Posterior vena cava (tissue), 2 donors: ENCODE measurements at regions not wholly inside any gene's neighbourhood (a gene's known extent, or its start where the extent isn't known, plus 50 kb on each side); places are given as distances from the start of the nearest gene placed in this dataset.

Source experiments
- DNase-seq: peaks from one replicate; pipeline ENCODE4 v3.0.0-alpha.2; 2020; ENCODE audit warnings: low spot score
- intact Hi-C, 2 donors: fragments of 100-400 bp; cut with DNase I; formaldehyde crosslinking; loops; one replicate each; pipeline versions ENCODE4 v1.14.1 to v1.14.2; 2022 to 2023
- donor health status: DM: yes; HTN: yes; CAD: no.
- donor health status: DM: yes; HTN: yes; CAD: no.

GRCh38 chr18:43622024-43622423 is 344.7 kb upstream of the SYT4 start:
- intact Hi-C loops: no loop called here
- no peak for DNase-seq

GRCh38 chr18:43625582-43625981 is 348.3 kb upstream of the SYT4 start:
- intact Hi-C loops: no loop called here
- no peak for DNase-seq

- intact Hi-C loops: no loop called here
Observed at GRCh38 chr18:43627848-43628530, 350.7 kb upstream of the SYT4 start.

GRCh38 chr18:43634994-43635393 is 357.7 kb upstream of the SYT4 start:
- intact Hi-C loops: no loop called here
- no peak for DNase-seq

More at GRCh38 chr18:43627848-43628530, 350.7 kb upstream of the SYT4 start:
- DNase-seq: no peak

GRCh38 chr18:43635397-43635796 is 358.1 kb upstream of the SYT4 start:
- intact Hi-C loops: no loop called here
- no peak for DNase-seq

- intact Hi-C loops: no loop called here
- DNase-seq: no peak
Observed at GRCh38 chr18:43642727-43643330, 365.5 kb upstream of the SYT4 start.

- DNase-seq: no peak
- intact Hi-C loops: no loop called here
Observed at GRCh38 chr18:43648002-43648401, 370.7 kb upstream of the SYT4 start.

GRCh38 chr18:43649649-43650357 is 372.5 kb upstream of the SYT4 start:
- no peak for DNase-seq
- intact Hi-C loops: no loop called here

- intact Hi-C loops: no loop called here
- no peak for DNase-seq
Observed at GRCh38 chr18:43650426-43650825, 373.1 kb upstream of the SYT4 start.

GRCh38 chr18:43651057-43651456 is 373.8 kb upstream of the SYT4 start:
- DNase-seq: no peak
- intact Hi-C loops: no loop called here

GRCh38 chr18:43656547-43656946 is 379.3 kb upstream of the SYT4 start:
- intact Hi-C loops: no loop called here
- DNase-seq: no peak

- no peak for DNase-seq
- intact Hi-C loops: no loop called here
Observed at GRCh38 chr18:43661570-43661969, 384.3 kb upstream of the SYT4 start.

GRCh38 chr18:43662657-43663056 is 385.4 kb upstream of the SYT4 start:
- intact Hi-C loops: no loop called here
- DNase-seq: no peak

- no peak for DNase-seq
- intact Hi-C loops: no loop called here
Observed at GRCh38 chr18:43663159-43663558, 385.9 kb upstream of the SYT4 start.

GRCh38 chr18:43664487-43665008 is 387.3 kb upstream of the SYT4 start:
- intact Hi-C loops: no loop called here
- no peak for DNase-seq

GRCh38 chr18:43665105-43665788 is 388.0 kb upstream of the SYT4 start:
- intact Hi-C loops: no loop called here
- DNase-seq: no peak

GRCh38 chr18:43668866-43669265 is 391.6 kb upstream of the SYT4 start:
- intact Hi-C loops: no loop called here
- DNase-seq: no peak

GRCh38 chr18:43671431-43671830 is 394.1 kb upstream of the SYT4 start:
- intact Hi-C loops: no loop called here
- DNase-seq: no peak

GRCh38 chr18:43680096-43680495 is 402.8 kb upstream of the SYT4 start:
- intact Hi-C loops: no loop called here
- no peak for DNase-seq

- no peak for DNase-seq
- intact Hi-C loops: no loop called here
Observed at GRCh38 chr18:43681661-43682060, 404.4 kb upstream of the SYT4 start.
